ENCODE measurements at regions not wholly inside any gene's neighbourhood (a gene's known extent, or its start where the extent isn't known, plus 50 kb on each side); places are given as distances from the start of the nearest gene placed in this dataset.

GRCh38 chr1:55490547-55490946 is 275.4 kb upstream of the USP24 start:
- DNase-seq (ENCODE audit: low spot score in 2 of 2), result no peak
- no peak overlapping the region for H3K4me3 ChIP-seq
- in situ Hi-C loops (cut with MboI; ENCODE audit: low sequenced_read_pairs), result no loop called here
- H3K27me3 ChIP-seq (ENCODE audit: low read depth), result no peaks in the 10 kb centered on the region
- H3K9me3 ChIP-seq, result no peaks in the 10 kb centered on the region
- H3K36me3 ChIP-seq (replicated peaks), result no peaks in the 10 kb centered on the region
- H3K4me1 ChIP-seq, result no peaks in the 10 kb centered on the region

GRCh38 chr1:55484173-55484572 is 269.0 kb upstream of the USP24 start:
- Histone ChIP-seq H3K36me3 (replicated peaks) (no peaks in the 10 kb centered on the region), H3K4me3 (no peak overlapping the region), H3K9me3 (no peaks in the 10 kb centered on the region), H3K4me1 (no peaks in the 10 kb centered on the region), H3K27me3 (ENCODE audit: low read depth) (no peaks in the 10 kb centered on the region)
- in situ Hi-C loops (cut with MboI; ENCODE audit: low sequenced_read_pairs), result no loop called here
- no peak for DNase-seq (ENCODE audit: low spot score in 2 of 2)

GRCh38 chr1:55483523-55483922 is 268.4 kb upstream of the USP24 start:
- Histone ChIP-seq H3K4me3 (no peak overlapping the region), H3K36me3 (replicated peaks) (no peaks in the 10 kb centered on the region), H3K9me3 (no peaks in the 10 kb centered on the region), H3K4me1 (no peaks in the 10 kb centered on the region), H3K27me3 (ENCODE audit: low read depth) (no peaks in the 10 kb centered on the region)
- in situ Hi-C loops (cut with MboI; ENCODE audit: low sequenced_read_pairs), result no loop called here
- no peak for DNase-seq (ENCODE audit: low spot score in 2 of 2)

- Histone ChIP-seq H3K9me3 (no peaks in the 10 kb centered on the region), H3K36me3 (replicated peaks) (no peaks in the 10 kb centered on the region), H3K4me3 (no peak overlapping the region), H3K27me3 (ENCODE audit: low read depth) (no peaks in the 10 kb centered on the region), H3K4me1 (no peaks in the 10 kb centered on the region)
- in situ Hi-C loops (cut with MboI; ENCODE audit: low sequenced_read_pairs), result no loop called here
- no peak for DNase-seq (ENCODE audit: low spot score in 2 of 2)
Observed at GRCh38 chr1:55481634-55482033, 266.5 kb upstream of the USP24 start.

- no peak for DNase-seq (ENCODE audit: low spot score in 2 of 2)
- Histone ChIP-seq H3K4me3 (no peak overlapping the region), H3K36me3 (replicated peaks) (no peaks in the 10 kb centered on the region), H3K27me3 (ENCODE audit: low read depth) (no peaks in the 10 kb centered on the region), H3K4me1 (no peaks in the 10 kb centered on the region), H3K9me3 (no peaks in the 10 kb centered on the region)
- in situ Hi-C loops (cut with MboI; ENCODE audit: low sequenced_read_pairs), result no loop called here
Observed at GRCh38 chr1:55480029-55480795, 265.0 kb upstream of the USP24 start.

DNA sequence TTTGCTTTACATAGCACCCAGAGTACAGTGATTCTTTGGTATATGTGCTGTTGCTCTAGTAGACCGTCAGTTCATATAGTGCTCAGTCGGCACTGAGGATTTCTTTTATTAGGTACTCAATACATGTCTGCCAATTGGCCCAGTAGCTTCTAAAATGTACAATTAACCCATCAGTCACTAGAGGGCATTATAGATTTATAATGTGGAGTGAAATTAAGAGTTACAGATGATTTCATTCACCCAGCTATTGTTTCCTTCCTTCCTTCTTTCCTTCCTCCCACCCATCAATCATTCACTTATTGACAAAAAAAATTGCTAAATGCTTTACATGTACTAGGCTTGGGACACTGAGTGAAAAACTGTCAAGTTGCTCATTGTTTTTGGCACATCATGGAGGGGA is 263.6 kb upstream of the USP24 start:
- peak in 1 of 2 experiments; percentile 10 for DNase-seq (ENCODE audit: low spot score in 2 of 2)
- Histone ChIP-seq H3K4me1 (no peaks in the 10 kb centered on the region), H3K9me3 (no peaks in the 10 kb centered on the region), H3K4me3 (no peak overlapping the region), H3K36me3 (replicated peaks) (no peaks in the 10 kb centered on the region), H3K27me3 (ENCODE audit: low read depth) (0 out of 2 replicates have a peak, but pooled peaks cover 4% of the 10 kb centered on the region)
- in situ Hi-C loops (cut with MboI; ENCODE audit: low sequenced_read_pairs), result no loop called here

DNA sequence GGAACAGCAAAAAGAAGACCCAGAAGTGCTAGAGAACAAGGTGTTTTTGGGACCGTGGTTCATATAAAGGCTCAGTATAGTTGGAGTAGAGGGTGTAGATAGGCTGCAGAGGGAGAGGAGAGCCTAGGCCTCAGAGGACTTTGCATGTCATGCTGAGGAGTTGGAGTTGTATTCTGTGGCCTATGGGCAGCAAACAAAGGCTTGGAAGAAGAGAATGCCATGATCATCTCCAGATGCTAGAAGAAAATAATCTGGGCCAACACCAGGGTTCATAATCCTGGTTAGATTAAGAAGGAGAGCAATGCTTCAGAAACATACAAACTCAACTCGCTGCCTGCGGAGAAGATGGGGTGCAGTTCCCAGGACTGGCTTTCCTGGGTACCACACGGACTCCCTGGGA is 262.8 kb upstream of the USP24 start:
- H3K9me3 ChIP-seq, result no peaks in the 10 kb centered on the region
- in situ Hi-C loops (cut with MboI; ENCODE audit: low sequenced_read_pairs), result no loop called here
- H3K4me3 ChIP-seq, result no peak overlapping the region
- H3K36me3 ChIP-seq (replicated peaks), result no peaks in the 10 kb centered on the region
- H3K27me3 ChIP-seq (ENCODE audit: low read depth), result 0 out of 2 replicates have a peak, but pooled peaks cover 4% of the 10 kb centered on the region
- DNase-seq (ENCODE audit: low spot score in 2 of 2), result no peak
- H3K4me1 ChIP-seq, result no peaks in the 10 kb centered on the region

GRCh38 chr1:55476445-55477015 is 261.4 kb upstream of the USP24 start:
- in situ Hi-C loops (cut with MboI; ENCODE audit: low sequenced_read_pairs), result no loop called here
- Histone ChIP-seq H3K9me3 (no peaks in the 10 kb centered on the region), H3K4me1 (no peaks in the 10 kb centered on the region), H3K36me3 (replicated peaks) (no peaks in the 10 kb centered on the region), H3K4me3 (no peak overlapping the region), H3K27me3 (ENCODE audit: low read depth) (0 out of 2 replicates have a peak, but pooled peaks cover 4% of the 10 kb centered on the region)
- no peak for DNase-seq (ENCODE audit: low spot score in 2 of 2)

- no peaks in the 10 kb centered on the region for H3K36me3 ChIP-seq (replicated peaks)
- H3K9me3 ChIP-seq, result no peaks in the 10 kb centered on the region
- 0 out of 2 replicates have a peak, but pooled peaks cover 4% of the 10 kb centered on the region for H3K27me3 ChIP-seq (ENCODE audit: low read depth)
- no peak for DNase-seq (ENCODE audit: low spot score in 2 of 2)
- in situ Hi-C loops (cut with MboI; ENCODE audit: low sequenced_read_pairs), result no loop called here
- no peaks in the 10 kb centered on the region for H3K4me1 ChIP-seq
- H3K4me3 ChIP-seq, result no peak overlapping the region
Observed at GRCh38 chr1:55474168-55474786, 259.1 kb upstream of the USP24 start.

GRCh38 chr1:55473661-55474060 is 258.5 kb upstream of the USP24 start:
- Histone ChIP-seq H3K9me3 (no peaks in the 10 kb centered on the region), H3K4me3 (no peak overlapping the region), H3K27me3 (ENCODE audit: low read depth) (0 out of 2 replicates have a peak, but pooled peaks cover 4% of the 10 kb centered on the region), H3K4me1 (no peaks in the 10 kb centered on the region), H3K36me3 (replicated peaks) (no peaks in the 10 kb centered on the region)
- in situ Hi-C loops (cut with MboI; ENCODE audit: low sequenced_read_pairs), result no loop called here
- no peak for DNase-seq (ENCODE audit: low spot score in 2 of 2)

DNA sequence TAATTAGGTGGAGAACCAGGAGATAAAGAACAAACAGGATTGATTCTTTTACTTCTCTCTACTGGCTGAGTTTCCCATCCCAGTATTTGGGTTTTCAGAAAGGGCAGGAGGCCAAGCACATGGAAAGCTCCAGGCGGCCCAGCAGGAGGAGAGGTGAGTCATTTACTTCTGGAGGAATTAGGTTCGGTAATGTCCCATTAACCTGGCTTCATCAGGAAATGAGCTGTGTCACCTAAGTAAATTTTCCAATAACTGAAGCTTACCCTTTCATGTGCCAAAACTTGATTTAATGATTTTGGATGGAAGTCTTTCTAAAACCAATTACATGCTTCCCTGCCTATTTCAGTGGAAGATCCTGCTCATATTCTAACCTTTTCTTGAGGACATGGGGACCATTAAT is 257.6 kb upstream of the USP24 start:
- Histone ChIP-seq H3K36me3 (replicated peaks) (no peaks in the 10 kb centered on the region), H3K4me3 (no peak overlapping the region), H3K4me1 (no peaks in the 10 kb centered on the region), H3K27me3 (ENCODE audit: low read depth) (0 out of 2 replicates have a peak, but pooled peaks cover 4% of the 10 kb centered on the region), H3K9me3 (no peaks in the 10 kb centered on the region)
- DNase-seq (ENCODE audit: low spot score in 2 of 2), result no peak
- in situ Hi-C loops (cut with MboI; ENCODE audit: low sequenced_read_pairs), result no loop called here

DNA sequence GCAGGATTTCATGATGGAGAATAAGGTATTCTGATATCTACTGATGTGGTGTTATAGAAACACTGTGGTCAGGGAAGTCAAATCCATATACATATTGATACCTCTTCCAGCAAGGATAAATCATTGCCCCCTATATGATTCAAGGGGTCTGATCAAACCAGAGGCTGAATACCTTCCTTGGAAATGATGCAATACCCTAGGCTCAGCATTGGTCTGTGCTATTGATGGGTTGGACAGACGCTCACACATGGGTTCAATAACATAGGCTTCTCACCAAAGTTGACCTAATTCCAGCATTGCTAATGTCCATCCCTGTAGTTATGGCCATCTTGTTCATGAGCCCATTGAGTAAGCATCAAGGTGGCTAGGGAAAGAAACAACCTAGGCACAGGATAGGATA is 257.0 kb upstream of the USP24 start:
- H3K9me3 ChIP-seq, result no peaks in the 10 kb centered on the region
- in situ Hi-C loops (cut with MboI; ENCODE audit: low sequenced_read_pairs), result no loop called here
- no peaks in the 10 kb centered on the region for H3K36me3 ChIP-seq (replicated peaks)
- no peak overlapping the region for H3K4me3 ChIP-seq
- DNase-seq (ENCODE audit: low spot score in 2 of 2), result no peak
- no peaks in the 10 kb centered on the region for H3K4me1 ChIP-seq
- 0 out of 2 replicates have a peak, but pooled peaks cover 4% of the 10 kb centered on the region for H3K27me3 ChIP-seq (ENCODE audit: low read depth)

GRCh38 chr1:55468142-55468795 is 253.1 kb upstream of the USP24 start:
- in situ Hi-C loops (cut with MboI; ENCODE audit: low sequenced_read_pairs), result no loop called here
- Histone ChIP-seq H3K9me3 (no peaks in the 10 kb centered on the region), H3K4me1 (no peaks in the 10 kb centered on the region), H3K4me3 (no peak overlapping the region), H3K36me3 (replicated peaks) (no peaks in the 10 kb centered on the region), H3K27me3 (ENCODE audit: low read depth) (no peaks in the 10 kb centered on the region)
- DNase-seq (ENCODE audit: low spot score in 2 of 2), result no peak

DNA sequence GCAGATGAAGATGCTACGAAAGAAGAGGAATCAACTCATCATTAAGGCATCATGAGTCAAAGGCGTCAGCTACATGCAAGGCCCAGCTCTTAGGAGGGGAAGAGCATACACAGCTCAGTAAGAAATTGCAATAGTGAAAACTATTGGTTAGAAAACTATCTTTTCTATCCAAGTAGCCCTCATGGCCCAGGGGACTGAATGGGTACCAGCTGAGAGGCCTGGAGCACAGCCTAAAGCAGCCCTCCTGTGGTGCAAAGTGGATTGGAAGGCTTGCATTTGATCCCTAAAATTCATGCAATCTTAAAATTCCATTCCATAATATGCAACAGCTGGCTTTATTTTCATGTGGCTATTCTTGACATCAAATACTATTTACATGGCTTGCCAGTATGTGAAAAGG is 251.8 kb upstream of the USP24 start:
- no peak overlapping the region for H3K4me3 ChIP-seq
- no peaks in the 10 kb centered on the region for H3K9me3 ChIP-seq
- no peaks in the 10 kb centered on the region for H3K27me3 ChIP-seq (ENCODE audit: low read depth)
- in situ Hi-C loops (cut with MboI; ENCODE audit: low sequenced_read_pairs), result no loop called here
- no peak for DNase-seq (ENCODE audit: low spot score in 2 of 2)
- no peaks in the 10 kb centered on the region for H3K4me1 ChIP-seq
- H3K36me3 ChIP-seq (replicated peaks), result no peaks in the 10 kb centered on the region

Measured in HAP-1 (cell line).